CD1c-positive myeloid dendritic cell (primary cell): ENCODE measurements at regions not wholly inside any gene's neighbourhood (a gene's known extent, or its start where the extent isn't known, plus 50 kb on each side); places are given as distances from the start of the nearest gene placed in this dataset.
A peak's percentile ranks its signal among the peaks of the same experiment; 100 is the strongest.

Experiments used
- DNase-seq: peaks from one replicate; pipeline ENCODE4 v3.0.0-alpha.2; 2016; ENCODE audit errors: extremely low spot score

DNA sequence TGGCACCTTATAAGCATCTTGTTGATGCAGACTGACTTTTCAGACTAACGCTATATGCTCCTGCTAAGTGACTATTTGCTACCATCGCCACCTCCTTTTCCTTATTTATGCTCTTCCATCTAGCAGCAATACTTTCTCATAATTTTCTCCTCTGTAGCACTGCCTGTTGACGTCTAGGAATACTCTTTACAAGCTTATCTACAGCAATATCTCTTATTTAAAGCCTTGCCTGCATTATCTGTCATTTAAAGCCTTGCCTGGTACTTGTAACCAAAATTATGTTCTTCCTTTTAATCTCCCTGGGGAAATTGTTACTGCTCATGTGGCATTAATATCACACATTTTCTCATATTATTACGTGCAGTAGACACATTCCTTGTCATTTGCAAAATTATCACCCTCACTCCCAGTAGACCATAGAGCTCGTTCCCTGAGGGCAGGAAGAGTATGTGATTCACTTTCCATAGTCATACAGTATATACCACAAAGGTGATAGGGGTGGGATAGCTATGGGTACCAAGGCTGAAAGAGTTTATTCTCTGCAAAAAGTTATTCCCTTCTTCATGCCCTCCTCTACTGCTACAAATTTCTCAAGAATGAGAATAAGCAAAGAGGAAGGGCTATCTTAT is 359.7 kb upstream of the PCDH15 start:
- no peak for DNase-seq

- DNase-seq: no peak
Measured at GRCh38 chr10:55158633-55159032, 357.6 kb upstream of the PCDH15 start.

DNA sequence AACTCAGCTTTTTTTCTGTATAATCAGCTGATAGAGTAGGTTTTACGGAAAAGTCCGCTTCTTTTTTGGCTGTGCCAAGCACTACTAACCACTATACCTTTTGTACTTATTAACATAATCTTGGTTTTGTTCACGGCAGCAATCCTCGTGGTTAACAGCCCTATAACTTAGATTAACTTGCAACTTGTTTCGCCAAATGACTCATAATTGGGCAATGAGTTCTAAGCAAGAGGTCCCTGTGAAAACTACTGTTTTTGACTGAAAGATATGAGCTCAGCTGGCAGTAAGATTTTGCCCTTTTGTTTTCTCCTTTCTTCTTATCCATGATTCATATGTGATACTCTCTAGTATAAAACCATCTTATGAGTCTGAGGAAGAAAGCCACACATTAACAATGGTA is 345.0 kb upstream of the PCDH15 start:
- DNase-seq: no peak

DNA sequence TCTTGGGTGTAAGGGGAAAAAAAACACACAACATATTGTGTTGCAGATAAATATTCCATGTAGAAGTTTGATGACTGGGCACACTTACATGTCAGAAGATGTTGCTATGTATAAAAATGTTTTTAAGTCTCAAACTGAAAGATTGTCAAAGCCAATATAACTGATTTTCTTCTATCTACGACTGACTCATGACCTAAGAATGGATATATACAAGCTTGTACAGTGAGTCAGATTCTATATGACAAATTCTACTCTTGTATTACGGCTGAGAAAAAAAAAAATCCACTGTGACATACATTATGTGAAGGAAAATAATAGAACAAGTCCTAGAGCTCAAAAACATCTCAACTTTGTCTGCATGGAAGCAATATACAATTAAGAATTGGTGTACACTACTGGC is 343.0 kb upstream of the PCDH15 start:
- no peak for DNase-seq

GRCh38 chr10:55141892-55142291 is 340.9 kb upstream of the PCDH15 start:
- no peak for DNase-seq

DNA sequence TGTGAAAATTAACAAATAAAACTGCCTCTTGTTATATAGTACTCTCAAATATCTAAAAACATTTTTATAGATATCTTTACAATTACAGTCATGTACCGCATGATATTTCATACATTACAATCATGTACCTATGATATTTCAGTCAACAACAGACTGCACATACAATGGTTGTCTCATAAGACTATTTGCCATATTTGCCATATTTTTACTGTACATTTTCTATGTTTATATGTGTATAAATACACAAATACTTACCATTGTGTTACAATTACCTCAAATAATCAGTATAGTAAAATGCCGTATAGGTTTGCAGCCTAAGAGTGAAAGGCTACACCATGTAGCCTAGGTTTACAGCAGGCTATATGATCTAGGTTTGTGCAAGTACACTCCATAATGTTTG is 336.0 kb upstream of the PCDH15 start:
- DNase-seq: no peak

DNA sequence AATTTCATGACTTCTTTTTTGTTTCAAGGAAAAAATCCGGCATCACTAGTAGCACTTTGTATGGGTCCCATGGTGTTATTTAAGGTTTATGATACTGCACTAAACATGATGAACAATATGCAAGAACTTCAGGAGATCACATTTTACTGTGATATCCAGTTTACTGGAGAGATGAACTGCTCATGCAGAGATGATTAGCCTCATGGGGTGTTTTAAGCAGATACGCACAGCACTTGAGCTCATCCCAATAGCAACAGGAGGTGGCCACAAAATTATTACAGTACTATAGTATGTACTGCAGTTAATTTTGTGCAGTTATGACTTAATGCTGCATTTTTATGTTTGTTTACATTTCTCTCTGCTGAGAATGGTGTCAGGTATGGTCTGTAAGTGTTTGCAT is 303.7 kb upstream of the PCDH15 start:
- DNase-seq: no peak

- no peak for DNase-seq
Measured at GRCh38 chr10:55098452-55098851, 297.4 kb upstream of the PCDH15 start.

DNA sequence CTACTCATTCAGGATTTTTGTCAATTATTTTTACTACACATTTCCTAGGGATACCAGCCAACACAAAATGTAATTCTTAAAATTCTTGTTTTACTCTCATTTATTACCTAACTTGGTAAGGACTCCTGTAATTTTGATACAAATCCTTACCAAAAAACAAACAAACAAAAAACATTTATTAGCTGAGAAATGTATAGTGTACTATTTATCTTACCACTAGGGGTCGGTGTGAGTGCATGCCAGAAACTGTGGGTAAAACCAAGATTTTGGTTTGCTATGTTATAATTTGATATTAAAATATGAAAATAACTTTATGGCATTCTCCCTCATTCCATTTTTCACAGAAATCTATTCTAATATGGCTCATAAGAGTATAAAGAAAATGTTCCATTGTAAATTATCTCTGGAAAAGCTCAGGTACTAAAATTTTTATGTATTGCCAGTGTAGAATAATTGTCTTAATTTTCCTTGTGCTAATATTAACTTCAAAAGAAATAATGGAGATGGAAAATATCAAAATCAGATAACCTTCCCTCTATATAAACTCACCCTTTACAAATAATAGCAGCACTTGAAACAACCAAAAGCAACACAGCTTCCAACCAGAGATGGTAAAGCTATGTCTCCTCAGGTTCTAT is 290.8 kb upstream of the PCDH15 start:
- DNase-seq: no peak

GRCh38 chr10:55078121-55078520 is 277.1 kb upstream of the PCDH15 start:
- no peak for DNase-seq

GRCh38 chr10:55065185-55065584 is 264.2 kb upstream of the PCDH15 start:
- DNase-seq: no peak

GRCh38 chr10:55063811-55064210 is 262.8 kb upstream of the PCDH15 start:
- no peak for DNase-seq

- DNase-seq: no peak
Measured at GRCh38 chr10:55062349-55062748, 261.3 kb upstream of the PCDH15 start.

GRCh38 chr10:55058800-55059199 is 257.8 kb upstream of the PCDH15 start:
- no peak for DNase-seq

- DNase-seq: no peak
Measured at GRCh38 chr10:55051515-55051914, 250.5 kb upstream of the PCDH15 start.

DNA sequence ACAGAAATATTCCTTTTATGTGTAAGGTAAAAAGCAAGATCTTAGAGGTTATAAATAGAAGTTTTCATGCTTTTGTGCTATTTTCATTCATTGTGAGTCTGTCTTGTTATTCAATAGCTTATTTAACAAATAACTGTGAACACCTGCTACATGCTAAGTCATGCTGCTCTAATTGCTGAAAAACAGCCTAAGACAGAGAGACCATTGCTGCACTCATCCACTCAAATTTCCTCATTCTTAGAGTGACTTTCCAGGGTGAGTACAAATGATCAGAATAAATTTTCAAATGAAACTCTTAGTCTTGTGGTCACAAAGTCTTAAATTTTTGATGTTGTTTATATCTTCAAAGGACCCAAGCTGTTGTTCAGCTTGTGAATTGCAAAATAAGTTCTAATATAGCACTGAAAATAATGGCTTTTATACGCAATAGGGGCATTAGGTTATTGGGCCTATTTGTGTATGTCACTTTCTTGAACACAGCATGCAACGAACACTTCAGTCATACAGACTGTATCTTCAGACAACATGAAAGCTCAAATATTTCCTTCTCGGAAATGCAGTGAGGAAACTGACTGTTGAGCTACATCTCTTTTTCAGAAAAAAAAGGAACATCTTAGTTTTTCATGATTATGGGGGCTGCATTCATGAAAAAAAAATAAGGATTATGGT is 247.9 kb upstream of the PCDH15 start:
- no peak for DNase-seq

DNA sequence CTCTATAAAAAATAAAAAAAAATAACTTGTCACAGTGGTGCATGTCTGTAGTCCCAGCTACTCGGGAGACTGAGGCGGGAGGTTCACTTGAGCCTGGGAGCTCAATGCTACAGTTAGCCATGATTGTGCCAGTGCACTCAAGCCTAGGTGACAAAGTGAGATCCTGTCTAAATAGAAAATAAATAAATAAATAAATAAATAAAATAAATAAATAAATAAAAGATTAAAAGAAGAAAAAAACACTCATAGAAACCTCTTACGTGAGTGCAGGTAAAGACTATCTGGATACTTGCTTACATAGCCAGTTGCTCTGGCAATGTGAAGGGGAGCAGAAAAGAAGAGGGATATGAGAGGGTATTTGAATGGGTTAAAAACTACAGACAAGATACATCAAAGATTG is 242.5 kb upstream of the PCDH15 start:
- no peak for DNase-seq

GRCh38 chr10:55033061-55033460 is 232.0 kb upstream of the PCDH15 start:
- no peak for DNase-seq

- DNase-seq: peak; percentile 3
Measured at GRCh38 chr10:55024713-55025112, 223.7 kb upstream of the PCDH15 start.

GRCh38 chr10:55019439-55019838 is 218.4 kb upstream of the PCDH15 start:
- DNase-seq: no peak

DNA sequence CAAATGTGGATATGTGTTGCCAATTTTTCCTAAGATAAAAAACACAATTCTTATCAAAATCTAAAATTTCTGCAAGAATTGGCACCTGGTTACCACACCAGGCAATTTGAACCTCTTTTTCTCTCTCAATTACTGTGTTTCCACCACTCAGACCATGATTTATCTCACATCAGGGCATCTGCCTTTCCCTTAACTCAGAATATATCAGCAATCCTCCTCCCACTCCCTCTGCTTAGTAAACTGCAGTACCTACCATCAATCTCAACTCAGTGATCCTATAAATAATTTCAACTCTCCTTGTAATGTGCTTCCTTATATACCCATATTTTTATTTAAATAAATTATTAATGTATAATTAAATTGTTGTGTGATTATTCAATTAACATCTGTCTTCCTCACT is 212.3 kb upstream of the PCDH15 start:
- no peak for DNase-seq

GRCh38 chr10:55002420-55002819 is 201.4 kb upstream of the PCDH15 start:
- DNase-seq: no peak

GRCh38 chr10:55001422-55001821 is 200.4 kb upstream of the PCDH15 start:
- no peak for DNase-seq
